Mucosa of stomach (tissue), 1 donor: ENCODE measurements at regions not wholly inside any gene's neighbourhood (a gene's known extent, or its start where the extent isn't known, plus 50 kb on each side); places are given as distances from the start of the nearest gene placed in this dataset.
"Not testable (repeated sequence)": the region's sequence is repeated elsewhere in the genome, so short reads cannot be mapped to it uniquely, and the experiment has no call there.

Experiments used
- H3K27me3 ChIP-seq: one replicate; pipeline ENCODE4 v1.7.0; 2013; ENCODE audit warnings: mild to moderate bottlenecking, low read length; ENCODE audit not compliant: control insufficient read depth, insufficient read depth
- H3K36me3 ChIP-seq: one replicate; pipeline ENCODE4 v1.7.0; 2013; ENCODE audit warnings: low read length; ENCODE audit not compliant: control insufficient read depth, insufficient read depth
- H3K4me1 ChIP-seq: one replicate; pipeline ENCODE4 v1.7.0; 2013; ENCODE audit warnings: mild to moderate bottlenecking, low read length; ENCODE audit not compliant: control insufficient read depth, insufficient read depth
- H3K4me3 ChIP-seq: one replicate; pipeline ENCODE4 v1.7.0; 2013; ENCODE audit warnings: low read length
- H3K9ac ChIP-seq: one replicate; pipeline ENCODE4 v1.7.0; 2013; ENCODE audit warnings: mild to moderate bottlenecking, low read length, moderate library complexity
- H3K9me3 ChIP-seq: one replicate; pipeline ENCODE4 v1.7.0; 2013; ENCODE audit warnings: mild to moderate bottlenecking, low read length, moderate library complexity; ENCODE audit not compliant: control insufficient read depth
- donor health status: Pancreatic carcinoma.

DNA sequence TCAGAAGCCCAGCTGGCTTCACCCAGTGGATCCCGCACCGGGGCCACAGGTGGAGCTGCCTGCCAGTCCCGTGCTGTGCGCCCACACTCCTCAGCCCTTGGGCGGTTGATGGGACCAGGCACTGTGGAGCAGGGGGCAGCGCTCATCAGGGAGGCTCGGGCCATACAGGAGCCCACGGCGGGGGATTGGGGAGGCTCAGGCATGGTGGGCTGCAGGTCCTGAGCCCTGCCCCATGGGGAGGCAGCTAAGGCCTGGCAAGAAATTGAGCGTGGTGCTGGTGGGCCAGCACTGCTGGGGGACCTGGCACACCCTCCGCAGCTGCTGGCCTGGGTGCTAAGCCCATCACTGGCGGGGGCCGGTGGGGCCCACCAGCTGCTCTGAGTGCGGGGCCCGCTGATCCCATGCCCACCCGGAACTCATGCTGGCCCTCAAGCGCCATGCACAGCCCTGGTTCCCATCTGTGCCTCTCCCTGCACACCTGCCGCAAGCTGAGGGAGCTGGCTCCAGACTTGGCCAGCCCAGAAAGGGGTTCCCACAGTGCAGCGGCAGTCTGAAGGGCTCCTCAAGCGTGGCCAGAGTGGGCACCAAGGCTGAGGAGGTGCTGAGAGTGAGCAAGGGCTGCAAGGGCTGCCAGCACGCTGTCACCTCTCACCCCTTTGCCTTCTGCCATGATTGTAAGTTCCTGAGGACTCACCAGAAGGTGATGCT, 705.1 kb downstream of the STPG2 start:
- H3K9ac ChIP-seq, H3K4me1 ChIP-seq, H3K4me3 ChIP-seq, H3K9me3 ChIP-seq, H3K27me3 ChIP-seq, H3K36me3 ChIP-seq: not testable (repeated sequence)

DNA sequence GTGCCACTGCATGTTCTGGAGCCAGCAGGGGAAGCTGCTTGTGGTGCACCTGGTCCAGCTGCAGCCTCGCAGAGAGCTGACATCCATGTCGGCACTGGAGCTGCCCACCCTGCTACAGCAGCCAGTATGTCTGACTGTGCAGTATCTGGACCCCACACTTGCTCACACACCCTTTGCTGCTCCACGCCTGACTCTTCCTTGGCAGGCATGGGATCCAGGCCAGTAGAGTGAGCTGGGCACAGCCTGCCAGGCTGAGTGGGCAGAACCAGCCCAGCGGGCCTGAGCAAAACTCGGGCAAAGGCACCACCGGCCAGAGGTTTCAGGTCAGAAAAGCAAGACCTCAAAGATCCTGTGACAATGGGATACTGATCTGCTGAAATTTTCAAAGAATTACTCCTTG, 690.1 kb downstream of the STPG2 start:
- Histone ChIP-seq H3K4me3 (no peak overlapping the region), H3K36me3 (no peaks in the 10 kb centered on the region), H3K9me3 (no peaks in the 10 kb centered on the region), H3K27me3 (no peaks in the 10 kb centered on the region), H3K9ac (no peak overlapping the region), H3K4me1 (no peaks in the 10 kb centered on the region)

DNA sequence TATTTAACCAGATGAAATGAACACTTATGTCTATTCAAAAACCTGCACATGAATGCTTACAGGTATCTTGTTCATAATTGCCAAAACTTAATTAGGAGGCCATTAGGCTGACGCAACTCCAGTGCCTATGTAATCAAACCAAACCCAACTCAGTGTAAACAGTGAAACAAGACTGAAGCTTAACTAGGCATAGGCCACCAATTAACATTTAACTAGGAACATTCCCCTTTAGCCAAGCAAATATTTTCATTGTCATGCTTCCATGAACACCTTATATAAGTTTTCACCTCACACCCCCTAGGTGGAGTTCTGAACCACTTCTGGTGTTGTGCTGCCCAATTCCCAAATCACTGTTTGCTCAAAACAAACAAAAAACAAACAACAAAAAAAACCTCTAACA, 686.0 kb downstream of the STPG2 start:
- Histone ChIP-seq H3K36me3 (no peaks in the 10 kb centered on the region), H3K4me3 (no peak overlapping the region), H3K27me3 (no peaks in the 10 kb centered on the region), H3K9me3 (no peaks in the 10 kb centered on the region), H3K4me1 (no peaks in the 10 kb centered on the region), H3K9ac (no peak overlapping the region)

DNA sequence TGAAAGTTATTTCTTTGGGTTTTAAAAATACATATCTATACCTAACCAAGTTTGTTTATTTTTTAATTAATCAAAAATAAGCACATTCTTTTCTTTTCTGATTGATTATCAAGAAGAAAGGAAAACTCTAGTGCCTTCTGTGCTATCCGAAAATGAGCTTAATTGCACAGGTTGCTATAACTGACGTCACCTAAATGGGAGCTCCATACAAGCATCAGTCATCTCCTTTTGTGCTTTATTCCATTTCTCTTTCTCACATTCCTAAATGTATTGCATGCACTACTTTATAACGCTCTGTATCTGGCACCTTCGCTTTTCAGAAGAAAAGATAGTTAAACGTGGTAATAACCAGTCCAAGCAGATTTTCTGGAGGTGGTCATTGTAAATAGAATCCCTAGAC, 675.0 kb downstream of the STPG2 start:
- no peaks in the 10 kb centered on the region for H3K4me1 ChIP-seq
- no peak overlapping the region for H3K9ac ChIP-seq
- no peak overlapping the region for H3K4me3 ChIP-seq
- H3K27me3 ChIP-seq = no peaks in the 10 kb centered on the region
- H3K9me3 ChIP-seq = no peaks in the 10 kb centered on the region
- no peaks in the 10 kb centered on the region for H3K36me3 ChIP-seq

DNA sequence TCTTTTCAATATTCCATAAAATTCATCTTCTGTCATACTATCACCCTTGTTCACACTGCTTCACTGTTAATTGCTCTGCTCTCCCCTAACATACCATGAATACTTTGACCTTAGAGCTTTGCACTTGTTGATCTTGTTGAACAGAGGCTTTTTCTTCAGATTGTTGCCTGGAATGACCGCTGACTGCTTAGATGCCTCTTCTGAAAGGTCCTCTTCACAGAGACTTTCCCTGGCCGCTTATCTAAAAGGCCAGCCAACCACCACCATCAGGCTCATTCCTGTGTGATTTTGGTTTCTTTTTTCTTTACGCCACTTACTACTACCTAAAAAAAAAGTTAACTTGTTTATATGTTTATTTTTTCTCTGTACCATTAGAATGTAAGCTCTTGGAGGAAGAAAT, 667.7 kb downstream of the STPG2 start:
- no peak overlapping the region for H3K4me3 ChIP-seq
- H3K9ac ChIP-seq = no peak overlapping the region
- no peaks in the 10 kb centered on the region for H3K27me3 ChIP-seq

GRCh38 chr4:97477974-97478373, 665.3 kb downstream of the STPG2 start:
- H3K27me3 ChIP-seq = no peaks in the 10 kb centered on the region
- H3K4me3 ChIP-seq = no peak overlapping the region
- no peaks in the 10 kb centered on the region for H3K36me3 ChIP-seq
- no peak overlapping the region for H3K9ac ChIP-seq
- H3K9me3 ChIP-seq = no peaks in the 10 kb centered on the region
- H3K4me1 ChIP-seq = no peaks in the 10 kb centered on the region

More for the DNA sequence above, 667.7 kb downstream of the STPG2 start:
- no peaks in the 10 kb centered on the region for H3K9me3 ChIP-seq
- no peaks in the 10 kb centered on the region for H3K4me1 ChIP-seq
- no peaks in the 10 kb centered on the region for H3K36me3 ChIP-seq

- no peak overlapping the region for H3K9ac ChIP-seq
- H3K4me3 ChIP-seq = no peak overlapping the region
These were observed 663.9 kb downstream of the STPG2 start for GRCh38 chr4:97479388-97479787.

GRCh38 chr4:97491856-97492255, 651.4 kb downstream of the STPG2 start:
- H3K36me3 ChIP-seq = no peaks in the 10 kb centered on the region
- H3K27me3 ChIP-seq = no peaks in the 10 kb centered on the region
- H3K4me3 ChIP-seq = no peak overlapping the region
- no peaks in the 10 kb centered on the region for H3K4me1 ChIP-seq
- H3K9ac ChIP-seq = no peak overlapping the region
- H3K9me3 ChIP-seq = no peaks in the 10 kb centered on the region

More at GRCh38 chr4:97479388-97479787, 663.9 kb downstream of the STPG2 start:
- no peaks in the 10 kb centered on the region for H3K36me3 ChIP-seq
- no peaks in the 10 kb centered on the region for H3K27me3 ChIP-seq
- H3K9me3 ChIP-seq = no peaks in the 10 kb centered on the region
- no peaks in the 10 kb centered on the region for H3K4me1 ChIP-seq

DNA sequence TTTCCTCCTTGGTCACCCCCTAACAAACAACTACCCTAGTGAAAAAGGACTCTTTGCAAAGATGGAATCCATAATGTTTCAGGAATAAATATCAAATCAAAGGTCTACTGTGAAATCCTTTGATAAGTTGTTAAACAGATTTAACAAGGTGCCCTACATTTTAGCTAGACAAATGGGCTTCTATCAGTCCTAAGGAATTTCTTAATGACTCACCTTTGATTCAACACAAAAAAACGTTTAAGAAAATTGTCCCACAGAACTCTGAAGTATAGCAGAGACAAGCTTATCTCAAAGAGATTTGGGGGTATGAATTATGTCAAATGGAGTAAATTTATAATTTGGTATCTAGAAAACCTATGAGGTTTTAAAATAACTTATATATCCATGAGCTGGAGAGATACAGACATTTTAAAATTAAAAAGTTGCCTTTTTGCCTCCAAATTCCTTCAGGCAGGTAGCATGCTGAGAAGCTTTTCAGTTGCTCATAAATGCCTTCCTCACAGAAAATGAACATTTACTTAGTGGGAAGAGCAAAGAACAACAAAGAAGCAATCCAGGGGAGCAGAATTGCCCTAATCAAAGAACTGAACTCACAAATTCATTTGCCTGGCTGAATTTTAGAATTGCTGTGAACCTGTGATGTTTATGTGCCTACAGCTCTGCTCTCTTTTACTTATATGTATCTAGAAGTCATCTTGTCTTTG, 649.3 kb downstream of the STPG2 start:
- no peak overlapping the region for H3K4me3 ChIP-seq

DNA sequence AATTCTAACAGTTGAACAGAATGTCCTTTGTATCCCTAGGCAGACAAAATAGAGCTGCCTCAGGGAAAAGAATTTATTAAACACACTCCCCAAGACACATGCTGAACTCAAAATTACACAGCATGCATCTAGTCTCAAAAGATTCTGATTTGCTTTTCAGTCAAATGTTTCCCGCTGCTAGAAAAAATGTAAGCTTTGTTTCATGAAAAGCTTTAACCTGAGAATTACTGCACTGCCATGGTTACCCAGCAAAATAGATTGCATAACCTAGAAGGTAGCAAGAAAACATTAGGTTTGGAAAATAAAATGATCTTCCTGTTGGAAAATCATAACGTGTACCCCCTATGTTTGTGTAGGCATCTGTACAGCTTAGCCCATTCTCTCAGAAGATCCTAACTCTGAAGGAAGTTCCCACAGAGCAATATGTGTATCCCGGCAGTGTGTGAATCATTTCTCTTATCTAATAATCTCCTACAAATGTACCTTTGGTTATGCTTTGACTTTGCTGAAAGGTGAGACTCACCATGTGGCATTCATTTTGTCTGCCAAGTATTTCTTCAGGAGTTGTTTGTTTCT, 646.9 kb downstream of the STPG2 start:
- H3K36me3 ChIP-seq = no peaks in the 10 kb centered on the region
- H3K4me1 ChIP-seq = no peaks in the 10 kb centered on the region
- H3K4me3 ChIP-seq = no peak overlapping the region
- no peak overlapping the region for H3K9ac ChIP-seq
- no peaks in the 10 kb centered on the region for H3K9me3 ChIP-seq
- H3K27me3 ChIP-seq = no peaks in the 10 kb centered on the region

More for the DNA sequence above, 649.3 kb downstream of the STPG2 start:
- Histone ChIP-seq H3K27me3 (no peaks in the 10 kb centered on the region), H3K9ac (no peak overlapping the region), H3K36me3 (no peaks in the 10 kb centered on the region), H3K4me1 (no peaks in the 10 kb centered on the region), H3K9me3 (no peaks in the 10 kb centered on the region)

DNA sequence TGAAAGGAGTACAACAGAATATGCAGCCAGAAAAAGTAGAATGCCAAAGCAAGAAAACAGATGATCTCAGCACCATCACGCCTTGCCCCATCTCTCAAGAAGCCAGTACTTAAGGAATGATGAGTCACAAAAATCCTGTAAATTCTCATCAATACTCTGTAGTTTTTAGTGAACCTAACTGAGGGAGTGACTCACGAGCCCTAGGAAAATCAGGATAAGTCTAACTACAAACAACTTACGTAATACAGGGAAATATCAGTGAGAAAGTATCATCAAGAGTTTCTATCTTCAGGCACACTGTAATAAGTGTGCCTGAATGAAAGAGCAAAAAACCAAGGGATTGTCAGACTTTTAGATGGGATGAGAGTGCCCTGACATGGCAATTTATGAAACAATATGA, 644.4 kb downstream of the STPG2 start:
- Histone ChIP-seq H3K9me3 (no peaks in the 10 kb centered on the region), H3K36me3 (no peaks in the 10 kb centered on the region), H3K4me3 (no peak overlapping the region), H3K4me1 (no peaks in the 10 kb centered on the region), H3K9ac (no peak overlapping the region), H3K27me3 (no peaks in the 10 kb centered on the region)

DNA sequence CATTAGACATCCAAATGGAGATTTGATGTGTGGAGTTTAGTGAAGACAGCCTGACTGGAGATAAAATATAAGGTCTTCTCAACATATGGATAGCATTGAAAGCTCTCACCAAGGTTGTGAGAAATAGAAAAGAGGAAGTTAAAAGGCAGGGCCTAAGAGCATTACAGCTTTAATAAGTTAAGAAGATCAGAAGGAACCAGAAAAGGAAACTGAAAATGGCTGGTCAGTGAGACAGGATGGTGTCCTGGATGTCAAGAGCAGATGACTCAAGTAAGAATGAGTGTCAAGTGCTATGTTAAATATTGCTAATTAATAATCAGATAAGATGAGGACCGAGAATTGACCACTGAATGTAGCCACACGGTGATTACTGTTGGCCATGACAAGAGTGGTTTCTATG, 642.9 kb downstream of the STPG2 start:
- Histone ChIP-seq H3K4me1 (no peaks in the 10 kb centered on the region), H3K36me3 (no peaks in the 10 kb centered on the region), H3K27me3 (no peaks in the 10 kb centered on the region), H3K9ac (no peak overlapping the region), H3K4me3 (no peak overlapping the region), H3K9me3 (no peaks in the 10 kb centered on the region)
